ENCODE measurements at regions not wholly inside any gene's neighbourhood (a gene's known extent, or its start where the extent isn't known, plus 50 kb on each side); places are given as distances from the start of the nearest gene placed in this dataset.

DNA sequence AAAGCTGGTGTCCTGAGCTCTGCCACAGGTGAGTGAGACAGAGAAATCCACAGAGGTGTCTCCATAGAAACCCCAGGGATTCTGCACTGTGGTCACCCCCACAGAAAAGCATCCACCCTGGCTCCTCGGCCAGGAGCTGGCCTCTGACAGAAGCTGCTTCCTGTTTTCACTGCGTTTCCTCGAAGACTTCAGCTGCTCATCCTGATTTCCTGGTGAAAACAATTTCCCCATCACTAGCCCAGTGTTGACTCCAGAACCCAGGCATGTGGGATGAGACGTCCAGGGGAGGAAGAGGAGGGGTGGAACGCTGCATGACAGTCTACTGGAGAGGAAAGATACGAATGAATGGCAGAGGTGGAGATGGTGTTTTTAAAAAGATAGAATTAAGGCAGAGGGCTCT, 60.3 kb upstream of the GPR45 start:
- no peaks in the 10 kb centered on the region for H3K27me3 Mint-ChIP-seq (ENCODE audit: insufficient read depth)
- intact Hi-C loops (cut with micrococcal nuclease) = no loop called here
- no peak overlapping the region for H3K27ac Mint-ChIP-seq
- H3K9me3 Mint-ChIP-seq = no peaks in the 10 kb centered on the region
- no peaks in the 10 kb centered on the region for H3K4me1 Mint-ChIP-seq (ENCODE audit: low read depth)
- DNase-seq (ENCODE audit: low spot score) = no peak
- no peak overlapping the region for H3K4me3 Mint-ChIP-seq
- H3K36me3 Mint-ChIP-seq (ENCODE audit: low read depth) = no peaks in the 10 kb centered on the region

DNA sequence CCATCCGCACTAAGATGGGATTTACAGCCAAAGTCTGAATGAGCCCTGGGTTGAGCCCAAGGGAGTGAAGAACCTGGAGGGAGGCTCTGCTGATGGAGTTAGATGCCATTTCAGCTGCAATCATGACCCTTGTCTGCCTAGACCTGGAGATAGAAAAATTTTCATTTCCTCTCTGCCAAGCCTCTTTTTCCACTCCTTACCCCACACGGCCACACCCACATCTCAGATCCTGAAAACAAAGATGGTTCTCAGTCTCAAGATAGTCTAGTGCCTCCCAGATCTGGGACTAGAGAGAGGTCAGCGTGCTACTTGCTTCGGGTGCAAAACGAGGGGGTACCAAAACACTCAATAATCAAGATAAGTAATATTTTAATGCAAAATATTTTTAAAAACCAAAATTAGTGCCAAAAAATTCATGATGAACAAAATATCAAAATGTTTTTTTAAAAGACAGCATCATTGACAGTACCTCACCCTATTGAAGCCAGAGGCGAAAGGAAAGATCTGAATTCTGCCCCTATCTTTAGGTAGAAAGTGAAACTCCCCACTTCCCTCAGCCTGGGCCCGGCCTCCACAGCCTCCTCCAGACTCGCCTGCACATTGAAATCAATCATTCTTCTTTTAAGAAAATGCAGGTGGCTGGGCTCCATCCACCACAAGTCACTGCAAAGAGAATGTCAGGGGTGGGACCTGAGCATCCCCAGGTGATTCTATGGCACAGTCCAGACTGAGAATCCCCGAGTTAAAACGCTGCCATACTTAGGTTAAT, 57.8 kb upstream of the GPR45 start:
- H3K4me3 Mint-ChIP-seq = no peak overlapping the region
- H3K36me3 Mint-ChIP-seq (ENCODE audit: low read depth) = no peaks in the 10 kb centered on the region
- no peak overlapping the region for H3K27ac Mint-ChIP-seq

DNA sequence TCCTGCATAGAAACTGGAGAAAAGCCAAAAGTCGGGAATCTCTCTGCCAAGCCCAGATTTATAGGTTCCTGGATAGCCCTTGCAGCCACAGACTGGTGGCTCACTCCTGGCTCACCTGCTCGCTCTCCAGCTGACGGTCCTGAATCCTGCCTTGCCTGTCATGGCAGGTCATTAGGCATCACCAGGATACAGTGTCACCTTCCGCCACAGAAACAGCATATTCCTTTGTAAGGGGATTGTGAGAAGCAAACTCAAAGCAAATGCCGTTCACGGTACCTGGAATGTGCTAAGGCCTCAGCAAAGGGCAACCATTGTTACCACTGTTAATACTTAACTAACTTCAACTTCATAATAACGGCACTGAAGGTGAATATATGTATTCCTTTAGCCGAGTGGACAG, 57.1 kb upstream of the GPR45 start:
- Mint-ChIP-seq H3K27me3 (ENCODE audit: insufficient read depth) (no peaks in the 10 kb centered on the region), H3K27ac (no peak overlapping the region), H3K4me1 (ENCODE audit: low read depth) (no peaks in the 10 kb centered on the region), H3K4me3 (no peak overlapping the region), H3K36me3 (ENCODE audit: low read depth) (no peaks in the 10 kb centered on the region), H3K9me3 (peaks cover under 1% of the 10 kb centered on the region)
- intact Hi-C loops (cut with micrococcal nuclease) = no loop called here
- no peak for DNase-seq (ENCODE audit: low spot score)

More for the DNA sequence above, 57.8 kb upstream of the GPR45 start:
- Mint-ChIP-seq H3K4me1 (ENCODE audit: low read depth) (no peaks in the 10 kb centered on the region), H3K27me3 (ENCODE audit: insufficient read depth) (no peaks in the 10 kb centered on the region), H3K9me3 (no peaks in the 10 kb centered on the region)
- DNase-seq (ENCODE audit: low spot score) = no peak
- intact Hi-C loops (cut with micrococcal nuclease) = no loop called here

DNA sequence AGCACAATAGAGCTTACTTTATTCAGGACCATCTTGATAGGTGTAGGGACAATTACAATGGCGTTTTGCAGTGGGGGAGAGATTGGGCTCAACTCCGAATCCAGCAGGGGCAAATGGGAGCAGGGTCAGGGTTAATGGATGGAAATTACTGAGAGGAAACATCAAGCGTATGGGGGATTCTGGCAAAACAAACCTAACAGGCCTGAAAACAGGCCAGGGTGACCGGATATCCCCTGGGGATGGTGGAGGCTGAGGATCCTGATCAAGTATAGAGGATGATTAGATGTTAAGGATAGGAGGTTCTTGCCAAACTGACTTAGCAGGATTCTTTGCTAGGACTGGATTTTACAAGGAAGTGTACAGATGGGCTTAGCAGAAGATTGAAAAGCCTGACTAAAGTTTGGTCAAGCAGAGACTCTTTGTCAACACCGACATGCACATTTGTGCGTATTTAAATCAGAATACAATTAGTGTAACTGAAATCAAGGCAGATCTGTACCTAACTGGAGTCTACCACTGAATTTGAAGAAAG, 54.5 kb upstream of the GPR45 start:
- Mint-ChIP-seq H3K4me3 (no peak overlapping the region), H3K27me3 (ENCODE audit: insufficient read depth) (no peaks in the 10 kb centered on the region), H3K36me3 (ENCODE audit: low read depth) (no peaks in the 10 kb centered on the region), H3K9me3 (peaks cover 4% of the 10 kb centered on the region), H3K27ac (no peak overlapping the region), H3K4me1 (ENCODE audit: low read depth) (no peaks in the 10 kb centered on the region)
- intact Hi-C loops (cut with micrococcal nuclease) = no loop called here
- no peak for DNase-seq (ENCODE audit: low spot score)

DNA sequence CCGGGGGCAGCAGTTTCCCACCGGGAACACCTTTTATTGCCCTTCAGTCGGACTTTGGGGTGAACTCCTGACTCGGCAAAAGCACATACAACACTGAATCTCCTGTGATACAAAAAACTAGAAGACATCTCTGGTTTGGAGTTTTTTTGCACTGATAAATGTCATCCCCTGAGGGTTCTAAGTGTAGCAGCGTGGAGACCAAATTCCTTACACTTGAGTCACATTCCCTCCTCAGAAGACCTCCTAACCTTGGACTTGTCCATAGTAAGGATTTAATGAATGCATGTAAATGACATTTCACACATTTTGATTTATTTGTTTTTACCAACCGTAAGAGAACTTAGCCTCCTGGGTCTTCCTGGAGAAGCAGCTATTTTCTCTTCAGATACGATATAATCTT, 54.0 kb upstream of the GPR45 start:
- H3K27me3 Mint-ChIP-seq (ENCODE audit: insufficient read depth) = no peaks in the 10 kb centered on the region
- intact Hi-C loops (cut with micrococcal nuclease) = no loop called here
- no peaks in the 10 kb centered on the region for H3K36me3 Mint-ChIP-seq (ENCODE audit: low read depth)
- H3K4me3 Mint-ChIP-seq = no peak overlapping the region
- H3K27ac Mint-ChIP-seq = no peak overlapping the region
- H3K9me3 Mint-ChIP-seq = peaks cover 4% of the 10 kb centered on the region
- H3K4me1 Mint-ChIP-seq (ENCODE audit: low read depth) = no peaks in the 10 kb centered on the region
- no peak for DNase-seq (ENCODE audit: low spot score)

DNA sequence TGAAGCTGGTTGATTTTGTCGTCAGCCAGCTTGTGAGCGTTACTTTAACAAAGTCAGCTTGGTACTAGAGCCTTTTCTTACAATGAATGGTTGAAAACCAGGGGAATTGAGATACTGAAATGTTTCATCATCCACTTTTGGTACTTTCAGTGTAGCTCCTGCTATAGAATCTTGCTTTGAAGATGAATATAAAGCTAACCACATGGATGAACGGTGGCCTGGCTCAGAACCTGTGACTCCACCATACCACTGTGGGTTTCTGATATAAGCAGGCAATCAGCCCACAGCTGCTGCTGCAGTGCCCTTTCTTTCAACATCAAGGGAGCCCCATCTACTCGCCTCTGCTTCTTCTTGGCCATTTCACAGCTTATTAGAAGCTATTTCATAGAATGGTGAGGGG, 53.2 kb upstream of the GPR45 start:
- no peaks in the 10 kb centered on the region for H3K36me3 Mint-ChIP-seq (ENCODE audit: low read depth)
- intact Hi-C loops (cut with micrococcal nuclease) = no loop called here
- no peak overlapping the region for H3K4me3 Mint-ChIP-seq
- no peaks in the 10 kb centered on the region for H3K27me3 Mint-ChIP-seq (ENCODE audit: insufficient read depth)
- peaks cover 4% of the 10 kb centered on the region for H3K9me3 Mint-ChIP-seq
- H3K27ac Mint-ChIP-seq = no peak overlapping the region
- H3K4me1 Mint-ChIP-seq (ENCODE audit: low read depth) = no peaks in the 10 kb centered on the region
- no peak for DNase-seq (ENCODE audit: low spot score)
